ENCODE measurements at regions not wholly inside any gene's neighbourhood (a gene's known extent, or its start where the extent isn't known, plus 50 kb on each side); places are given as distances from the start of the nearest gene placed in this dataset.

- DNase-seq (ENCODE audit: low read depth in 2 of 2), result no peak
Measured at GRCh38 chr2:158905341-158905740, 63.1 kb upstream of the TANC1 start.

- no peak for DNase-seq (ENCODE audit: low read depth in 2 of 2)
Measured at GRCh38 chr2:158905784-158906183, 62.7 kb upstream of the TANC1 start.

- DNase-seq (ENCODE audit: low read depth in 2 of 2), result no peak
Measured at GRCh38 chr2:158907926-158908456, 60.4 kb upstream of the TANC1 start.

GRCh38 chr2:158912112-158912511 lies 56.3 kb upstream of the TANC1 start:
- no peak for DNase-seq (ENCODE audit: low read depth in 2 of 2)

GRCh38 chr2:158912765-158913164 lies 55.7 kb upstream of the TANC1 start:
- DNase-seq (ENCODE audit: low read depth in 2 of 2), result no peak

- no peak for DNase-seq (ENCODE audit: low read depth in 2 of 2)
Measured at GRCh38 chr2:158914066-158914465, 54.4 kb upstream of the TANC1 start.

GRCh38 chr2:158914731-158915130 lies 53.7 kb upstream of the TANC1 start:
- DNase-seq (ENCODE audit: low read depth in 2 of 2), result no peak

- DNase-seq (ENCODE audit: low read depth in 2 of 2), result no peak
Measured at GRCh38 chr2:158917121-158917520, 51.3 kb upstream of the TANC1 start.

- DNase-seq (ENCODE audit: low read depth in 2 of 2), result no peak
Measured at GRCh38 chr2:158918452-158918851, 50.0 kb upstream of the TANC1 start.

Data from stimulated activated CD4-positive, alpha-beta T cell treated with anti-CD3 and anti-CD28 coated beads, Interleukin-12 subunit alpha, Interleukin-12 subunit beta, amount 100 ng/mL, for 24 hours (primary cell).